Skin epidermis (tissue), 12 donors: ENCODE measurements at regions not wholly inside any gene's neighbourhood (a gene's known extent, or its start where the extent isn't known, plus 50 kb on each side); places are given as distances from the start of the nearest gene placed in this dataset.
"Not testable (repeated sequence)": the region's sequence is repeated elsewhere in the genome, so short reads cannot be mapped to it uniquely, and the experiment has no call there.

Source experiments
- H3K27ac ChIP-seq, 21 experiments: fragments of 200-600 bp; sonication (generic) in 11 of 21; one replicate each; pipeline ENCODE4 v1.5.0; 2020; ENCODE audit warnings: mild to moderate bottlenecking in 3 of 21, inconsistent platforms in 2 of 21, moderate library complexity in 2 of 21
- H3K4me3 ChIP-seq, 7 experiments: fragments of 200-600 bp; sonication (generic) in 2 of 7; one replicate each; pipeline ENCODE4 v1.5.0; 2020; ENCODE audit warnings: inconsistent platforms in 2 of 7, mild to moderate bottlenecking in 2 of 7, moderate library complexity in 1 of 7

DNA sequence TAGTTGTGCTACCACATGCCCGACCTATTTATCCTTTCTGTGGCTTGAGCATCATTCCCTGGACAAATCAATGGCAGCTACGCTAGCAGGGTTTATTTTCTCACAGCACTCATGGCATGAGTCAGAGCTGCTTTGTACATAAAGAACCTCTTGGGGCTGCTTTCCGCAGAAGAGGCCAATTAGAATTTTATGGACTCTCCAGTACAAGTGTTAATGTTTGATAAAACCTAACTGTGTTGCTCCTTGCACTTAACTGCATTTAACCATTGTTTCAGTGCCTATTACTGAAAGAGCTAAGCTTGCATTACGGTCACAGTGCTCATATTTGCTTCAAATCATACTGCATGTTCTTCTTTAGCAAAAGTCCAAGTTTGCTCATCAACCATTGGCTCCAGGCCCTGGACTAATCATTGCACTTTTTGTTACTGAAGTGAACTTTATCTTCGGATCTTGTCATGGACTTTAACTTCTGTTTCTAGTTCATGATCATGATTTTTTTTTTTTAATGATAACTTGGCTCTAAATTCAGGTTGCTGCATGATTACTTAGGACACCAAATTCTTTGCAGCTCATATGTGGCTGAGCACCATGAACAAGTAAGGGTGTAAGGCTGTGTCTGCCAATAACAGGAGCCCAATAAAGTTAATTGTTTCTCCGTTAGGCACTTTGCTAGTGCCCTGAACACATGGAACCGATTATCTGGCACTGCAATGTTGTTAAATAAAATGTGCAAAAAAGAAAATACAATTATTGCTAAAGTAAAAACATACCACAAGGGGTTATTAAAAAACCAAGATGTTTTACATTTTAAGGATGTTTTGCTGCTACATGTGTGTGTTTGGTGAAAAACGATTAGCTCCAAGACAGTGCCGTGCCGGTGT is 492.2 kb downstream of the KCNJ2 start:
- H3K4me3 ChIP-seq: no peak overlapping the region
- no peak overlapping the region for H3K27ac ChIP-seq

DNA sequence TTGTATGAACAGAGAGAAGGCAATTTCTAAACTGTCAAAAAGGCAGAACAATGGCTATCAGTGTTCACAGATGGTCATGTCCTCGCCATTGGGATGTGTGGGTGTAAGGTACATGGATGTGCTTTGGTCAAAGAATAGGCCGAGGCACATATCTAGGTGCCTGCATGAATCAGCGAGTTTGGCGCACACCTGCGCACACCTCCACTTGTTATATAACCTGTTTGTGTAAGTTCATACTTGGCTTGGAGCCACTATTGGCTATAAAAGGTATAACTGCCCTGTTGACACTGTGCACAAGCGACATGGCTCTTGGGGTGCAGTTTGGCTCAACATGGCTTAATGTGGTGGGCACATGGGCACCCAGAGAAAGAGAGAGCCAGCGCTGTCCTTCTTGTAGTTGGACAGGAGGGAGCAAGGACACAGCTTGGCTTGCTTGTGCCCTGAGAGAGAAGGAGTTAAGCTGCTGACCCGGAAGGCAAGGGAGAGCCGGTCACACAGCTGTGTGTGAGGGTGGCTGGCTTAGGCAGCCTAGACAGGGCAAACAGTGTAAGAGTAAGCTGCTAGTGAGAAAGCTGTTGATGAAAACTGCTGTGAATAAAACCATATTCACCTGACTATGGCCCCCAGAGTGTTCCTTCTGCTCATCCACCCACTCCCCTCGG is 499.1 kb downstream of the KCNJ2 start:
- Histone ChIP-seq H3K27ac (no peak overlapping the region), H3K4me3 (no peak overlapping the region)

DNA sequence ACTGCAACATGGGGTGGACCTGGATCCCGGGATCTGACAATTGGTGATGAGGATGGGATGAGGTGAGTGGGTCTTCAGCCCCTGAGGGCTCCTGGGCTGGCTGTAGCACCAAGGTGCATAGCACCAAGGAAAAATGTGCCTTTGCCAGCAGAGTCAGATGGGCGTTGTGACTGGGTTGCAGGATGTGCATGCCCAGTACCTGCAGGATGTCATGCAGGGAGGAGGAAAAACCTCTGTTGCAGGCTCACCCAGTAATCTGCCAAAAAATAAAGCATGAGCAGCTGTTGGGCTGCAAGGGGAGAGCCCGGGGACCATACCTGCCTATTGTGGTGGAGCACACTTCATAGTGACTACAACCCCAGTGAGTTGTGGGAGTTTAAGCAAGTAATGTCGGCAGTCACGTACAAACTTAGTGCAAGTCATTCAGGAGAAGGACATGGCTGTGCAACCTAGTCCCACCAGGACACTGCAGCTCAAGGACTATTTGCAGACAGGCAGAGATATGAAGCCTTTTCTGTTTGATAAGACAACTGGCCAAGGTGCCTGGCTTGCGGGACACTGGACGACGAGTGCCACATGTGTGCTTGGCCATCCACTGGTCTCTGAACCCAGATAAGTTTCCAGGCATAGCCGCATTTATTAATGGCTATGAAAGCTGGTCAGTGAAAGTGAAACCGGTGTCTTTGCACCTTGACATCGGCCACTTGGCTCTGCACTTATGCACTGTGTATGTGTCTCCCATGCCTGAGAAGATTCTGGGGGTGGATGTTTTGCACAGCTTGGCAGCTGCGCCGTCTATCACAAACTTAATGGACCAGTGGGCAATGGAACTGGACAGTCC is 499.8 kb downstream of the KCNJ2 start:
- Histone ChIP-seq H3K27ac (no peak overlapping the region), H3K4me3 (no peak overlapping the region)

DNA sequence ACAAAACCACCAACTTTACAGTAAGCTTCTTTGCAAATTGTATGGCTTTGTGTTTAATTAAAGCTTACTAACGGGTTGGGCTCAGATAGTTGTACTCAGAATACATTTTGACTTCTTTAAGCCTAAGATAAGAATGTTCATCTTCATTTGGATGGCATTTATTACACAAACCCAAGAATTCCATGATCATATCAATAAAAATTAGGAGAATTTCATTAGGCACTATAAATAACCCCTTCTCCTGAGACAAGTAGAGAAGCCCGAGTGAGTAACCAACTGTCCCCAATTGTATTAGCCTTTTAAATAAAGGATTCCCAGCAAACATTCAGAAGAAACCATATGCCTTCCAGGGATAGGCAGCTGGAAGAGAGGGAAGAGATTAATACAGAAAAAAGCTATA is 504.7 kb downstream of the KCNJ2 start:
- Histone ChIP-seq H3K4me3 (no peak overlapping the region), H3K27ac (no peak overlapping the region)

DNA sequence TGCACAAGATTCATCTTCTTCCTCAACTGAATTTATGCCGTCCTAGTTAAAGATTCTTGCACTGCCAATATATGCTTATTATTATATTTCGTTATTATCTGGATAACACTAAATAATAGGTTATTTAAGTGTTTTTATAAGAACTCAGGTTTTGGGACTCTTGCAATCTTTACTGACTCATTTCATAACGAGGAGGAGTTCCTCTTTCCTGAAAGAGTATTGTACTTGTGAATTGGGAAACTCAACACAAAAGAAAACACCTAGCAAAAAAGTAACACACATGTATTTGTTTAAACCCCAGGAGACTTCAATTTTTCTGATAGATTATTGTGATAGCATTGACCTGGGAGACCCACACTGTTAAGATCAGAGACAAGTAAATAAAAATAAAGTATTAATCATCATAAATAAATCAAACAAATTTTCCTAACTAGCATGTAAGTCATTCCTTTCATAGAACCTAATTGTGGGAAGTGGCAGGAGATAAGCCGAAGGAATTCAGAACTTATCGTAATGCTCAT is 505.8 kb downstream of the KCNJ2 start:
- Histone ChIP-seq H3K27ac (no peak overlapping the region), H3K4me3 (no peak overlapping the region)

DNA sequence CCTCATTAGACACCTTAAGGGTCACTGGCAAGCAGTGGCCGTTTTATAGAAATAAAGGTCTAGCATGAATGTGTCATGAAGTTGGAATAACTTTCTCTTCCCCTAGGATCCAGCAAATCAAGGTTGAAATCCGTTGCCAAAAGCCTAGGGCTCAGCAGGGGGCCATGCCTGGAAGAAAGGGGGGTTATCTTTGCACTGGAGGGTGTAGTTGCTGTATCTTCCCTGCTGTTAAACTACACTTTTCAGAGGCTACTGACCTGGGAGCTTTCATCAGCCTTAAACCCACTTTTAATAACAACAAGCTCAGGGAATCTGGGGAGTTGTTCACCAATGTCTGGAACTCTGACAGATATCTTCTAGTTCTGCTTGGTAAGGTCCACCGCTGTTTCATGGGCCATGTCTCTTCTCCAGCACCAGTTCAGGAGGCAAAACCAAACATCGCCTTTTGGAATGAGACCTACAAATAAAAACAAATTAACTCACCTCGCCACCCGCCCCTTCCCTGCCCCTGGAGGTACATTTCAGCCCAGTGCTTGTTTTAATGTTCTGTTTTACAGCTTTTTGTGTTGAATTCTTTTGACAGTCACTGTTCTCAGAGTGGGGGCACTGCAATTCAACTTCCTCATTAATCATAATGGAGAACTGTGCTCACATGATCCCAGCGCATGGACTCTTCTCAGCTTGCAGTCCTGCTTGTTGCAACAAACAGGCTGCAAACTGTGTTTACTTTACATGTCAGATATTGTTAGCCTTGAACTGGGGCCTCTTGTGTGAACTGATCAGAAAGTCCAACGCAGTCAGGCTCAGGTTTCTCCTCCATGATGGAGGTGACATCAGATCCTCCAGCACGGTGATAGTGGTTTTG is 508.7 kb downstream of the KCNJ2 start:
- Histone ChIP-seq H3K4me3 (no peak overlapping the region), H3K27ac (no peak overlapping the region)

DNA sequence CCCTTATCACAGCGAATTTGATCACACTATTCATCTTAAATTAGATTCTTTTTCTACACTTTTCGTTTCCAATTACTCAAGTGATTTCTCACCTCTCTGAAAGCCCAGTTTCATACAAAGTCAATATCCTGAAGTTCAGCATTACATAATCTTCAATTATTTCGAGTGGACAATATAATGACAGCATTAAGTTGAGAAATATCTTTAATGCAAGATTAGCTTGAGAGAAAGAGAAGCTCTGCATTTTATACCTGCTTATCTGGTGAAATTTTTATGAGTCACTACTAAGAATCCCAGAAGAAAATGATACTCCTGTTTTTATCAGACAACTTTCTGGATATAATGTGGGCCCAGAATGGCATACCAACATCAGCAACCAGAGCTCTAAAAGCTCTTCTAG is 509.6 kb downstream of the KCNJ2 start:
- Histone ChIP-seq H3K27ac (no peak overlapping the region), H3K4me3 (no peak overlapping the region)

DNA sequence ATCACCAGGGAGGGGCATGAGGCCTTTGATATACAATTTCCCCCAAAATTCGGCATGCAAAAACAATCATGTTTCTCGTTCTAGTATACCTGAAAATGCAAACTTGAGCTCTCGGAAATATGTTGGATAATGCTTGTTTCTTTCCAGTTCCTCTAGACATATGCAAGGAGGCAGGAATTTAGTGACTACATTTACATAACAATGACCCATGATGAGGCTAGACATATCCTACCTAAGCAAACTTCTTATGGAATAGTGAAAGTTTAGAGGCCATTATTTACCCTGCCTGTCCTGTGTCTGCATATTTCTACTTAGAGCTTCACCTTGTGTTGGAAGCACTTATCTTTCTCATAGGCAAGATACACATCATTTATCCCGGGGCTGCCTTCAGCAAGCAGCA is 514.6 kb downstream of the KCNJ2 start:
- no peak overlapping the region for H3K4me3 ChIP-seq
- H3K27ac ChIP-seq: no peak overlapping the region

DNA sequence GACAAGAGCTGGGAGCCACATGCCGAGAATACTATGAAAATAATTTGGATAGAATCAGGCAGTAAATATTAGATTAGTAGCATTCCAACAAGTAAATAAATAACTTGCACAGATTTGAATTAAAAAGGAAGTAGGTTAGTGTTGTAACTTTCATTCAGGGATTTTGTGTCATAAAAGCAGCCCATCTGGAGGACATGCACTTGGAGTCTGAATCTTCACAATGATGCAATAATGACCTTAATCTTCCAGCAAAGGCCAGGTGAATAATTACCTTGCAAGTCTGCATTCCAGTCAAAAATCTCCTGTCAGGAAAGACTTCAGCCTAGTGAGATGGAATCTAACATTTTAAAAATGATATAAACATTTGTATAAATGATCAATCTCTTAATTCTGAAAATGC is 518.1 kb downstream of the KCNJ2 start:
- H3K27ac ChIP-seq: no peak overlapping the region
- H3K4me3 ChIP-seq: no peak overlapping the region

DNA sequence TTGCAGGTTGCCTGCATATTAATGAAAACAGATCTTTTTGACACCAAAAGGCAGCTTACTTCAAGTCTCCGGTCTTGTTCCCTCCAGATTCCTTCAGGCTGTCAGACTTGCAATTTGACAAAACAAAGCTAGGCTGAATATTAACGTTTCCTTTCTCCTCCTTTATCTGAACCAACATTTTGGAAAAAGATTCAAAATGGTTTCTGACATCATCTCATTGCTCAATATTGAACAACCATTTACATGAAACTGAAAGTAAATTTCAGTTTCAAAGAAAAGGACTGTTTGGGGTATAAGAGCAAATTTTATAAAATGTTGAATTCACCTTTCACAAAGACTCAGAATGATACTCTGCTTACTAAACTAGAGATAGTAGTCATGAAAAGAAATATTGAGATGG is 521.8 kb downstream of the KCNJ2 start:
- Histone ChIP-seq H3K4me3 (no peak overlapping the region), H3K27ac (no peak overlapping the region)

DNA sequence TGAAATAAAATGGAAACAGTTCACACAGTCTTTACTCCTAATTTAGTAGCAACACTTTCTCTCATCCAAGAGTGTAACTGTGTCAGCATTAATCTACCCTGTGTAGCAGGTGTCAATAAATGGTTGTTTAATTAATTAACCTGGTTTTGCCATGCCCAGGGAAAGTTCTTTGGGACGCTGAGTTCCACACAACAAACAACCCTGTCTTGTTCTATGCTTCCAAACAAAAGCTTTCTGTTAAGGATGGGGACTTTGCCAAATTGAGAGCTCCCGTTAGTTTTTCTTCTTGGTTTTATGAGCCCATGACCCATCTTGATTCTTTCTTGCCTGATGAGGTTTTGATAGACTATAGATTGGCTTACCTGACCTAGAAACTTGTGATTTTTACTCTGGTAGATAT is 530.1 kb downstream of the KCNJ2 start:
- Histone ChIP-seq H3K4me3 (no peak overlapping the region), H3K27ac (no peak overlapping the region)

DNA sequence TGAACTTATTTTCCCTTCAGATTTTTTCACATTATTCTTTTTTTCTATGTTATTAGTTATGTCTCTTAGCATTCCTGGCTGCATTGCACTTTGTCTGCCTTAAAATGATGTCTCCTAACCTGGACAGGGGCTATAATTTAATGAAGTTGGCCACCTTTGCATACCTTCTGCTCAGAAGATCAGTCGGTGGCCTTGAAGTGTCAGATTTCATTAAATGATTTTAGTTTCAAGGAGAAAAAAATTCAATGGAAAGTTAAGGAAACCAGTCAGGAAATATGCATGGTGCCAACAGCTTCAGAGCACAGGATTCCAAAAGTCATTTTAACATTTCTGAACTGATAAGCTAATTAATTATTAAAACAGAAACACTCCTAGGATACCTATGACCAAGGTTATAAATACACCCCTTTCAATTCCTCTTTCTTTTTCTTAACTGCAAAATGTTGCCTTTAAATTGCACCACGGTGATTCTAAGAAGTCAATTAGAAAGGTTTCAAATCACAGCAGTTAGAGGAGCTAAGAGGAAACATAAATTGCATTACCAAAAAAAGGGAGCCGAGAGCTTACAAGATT is 533.4 kb downstream of the KCNJ2 start:
- no peak overlapping the region for H3K27ac ChIP-seq

DNA sequence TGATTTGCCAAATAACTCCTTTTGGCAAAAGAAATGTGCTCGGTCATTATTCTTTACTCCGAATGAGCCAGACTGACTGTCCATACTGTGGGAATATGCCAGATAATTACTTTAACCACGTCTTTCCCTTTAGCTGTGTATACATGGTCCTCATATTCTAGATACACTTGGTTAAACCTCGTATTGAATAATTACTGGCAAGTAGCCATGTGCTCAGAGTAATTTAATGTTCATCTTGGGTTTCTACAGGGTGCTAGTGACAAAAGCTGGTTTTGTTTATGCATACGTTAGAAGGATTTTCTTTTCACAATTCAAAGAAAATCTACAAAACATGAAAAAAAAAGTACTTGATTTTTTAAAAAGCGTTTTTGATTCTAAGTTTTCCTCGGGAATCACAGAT is 540.3 kb downstream of the KCNJ2 start:
- Histone ChIP-seq H3K4me3 (no peak overlapping the region), H3K27ac (no peak overlapping the region)

More for the DNA sequence above, 533.4 kb downstream of the KCNJ2 start:
- H3K4me3 ChIP-seq: no peak overlapping the region

DNA sequence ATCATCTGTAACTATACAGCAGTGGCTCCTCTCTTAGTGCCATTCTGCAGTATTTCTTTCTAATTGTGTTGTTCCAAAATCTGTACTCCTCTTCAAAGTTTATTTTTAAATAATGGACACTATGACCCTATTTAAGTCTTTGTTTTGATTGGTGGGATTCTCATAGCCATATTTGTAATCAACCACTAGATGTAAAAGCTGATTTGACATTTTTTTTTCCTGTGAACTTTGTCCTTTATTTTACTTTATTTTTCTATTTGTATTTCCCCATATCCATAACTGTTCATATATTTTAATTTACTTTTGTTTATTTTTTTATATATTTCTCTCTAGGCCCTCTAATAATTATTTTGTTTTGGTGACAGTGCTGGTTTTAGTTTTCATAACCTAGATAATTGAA is 544.4 kb downstream of the KCNJ2 start:
- Histone ChIP-seq H3K27ac (no peak overlapping the region), H3K4me3 (no peak overlapping the region)

DNA sequence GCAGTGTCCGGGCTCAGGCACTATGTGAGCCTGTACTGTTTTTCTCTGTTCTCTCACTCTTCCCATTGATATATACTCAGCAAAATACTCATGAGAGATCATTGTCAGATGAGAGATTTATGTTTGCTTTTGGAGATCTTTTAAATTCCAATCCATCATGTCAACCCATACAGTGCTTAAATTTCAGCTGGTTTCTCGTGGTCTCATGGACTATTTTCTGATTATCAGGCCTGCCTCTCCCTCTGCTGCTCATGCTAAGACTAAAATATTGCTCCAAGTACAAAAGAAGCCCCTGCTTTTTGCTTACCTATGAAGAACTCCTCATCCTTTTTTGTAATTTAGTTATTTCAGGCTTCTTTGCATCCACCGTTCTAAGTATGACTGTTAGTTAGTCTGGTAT is 547.2 kb downstream of the KCNJ2 start:
- Histone ChIP-seq H3K4me3 (no peak overlapping the region), H3K27ac (no peak overlapping the region)

DNA sequence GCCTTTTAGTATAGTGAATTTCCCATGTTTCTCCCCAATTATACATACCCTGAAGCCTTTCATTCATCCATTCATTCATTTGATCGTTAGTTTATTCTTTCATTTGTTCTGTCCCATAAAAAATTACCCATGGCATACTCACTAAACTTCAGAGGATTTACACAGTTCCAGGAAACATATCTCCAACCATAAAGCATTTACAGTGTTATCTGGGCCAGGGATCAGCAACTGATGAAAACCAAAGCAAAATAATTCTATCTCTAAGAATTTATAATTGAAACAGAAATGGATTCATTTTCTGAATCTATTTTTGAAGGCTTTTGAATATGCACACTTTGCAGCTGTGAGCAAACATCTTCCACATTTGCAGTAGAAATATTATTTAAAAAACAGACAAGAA is 547.7 kb downstream of the KCNJ2 start:
- no peak overlapping the region for H3K4me3 ChIP-seq
- H3K27ac ChIP-seq: no peak overlapping the region

DNA sequence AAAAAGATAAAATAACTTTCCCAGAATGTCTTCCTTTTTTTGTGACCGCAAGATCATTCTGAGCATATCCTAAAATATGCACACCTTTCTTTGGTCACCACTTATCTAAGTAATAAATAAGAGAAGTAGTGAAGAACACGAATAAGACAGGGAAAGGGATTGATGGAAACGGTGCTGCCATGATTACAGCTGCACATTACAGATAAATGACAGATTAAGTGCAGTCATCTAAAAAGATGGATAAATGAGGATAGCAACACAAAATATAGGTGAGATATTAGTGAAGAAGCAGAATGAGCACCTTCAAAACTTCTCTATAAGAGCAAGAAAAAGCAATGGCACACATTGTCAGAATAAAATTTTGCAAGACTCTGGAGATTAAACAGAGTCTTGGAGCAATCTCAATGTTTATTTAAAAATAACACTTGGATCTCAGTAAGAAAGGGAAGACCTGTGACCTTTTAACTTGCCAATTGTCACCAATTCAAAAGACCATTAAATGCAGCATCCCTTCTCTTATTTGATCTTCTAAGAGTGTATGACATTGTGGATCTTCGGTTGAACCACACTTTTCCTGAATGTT is 567.1 kb downstream of the KCNJ2 start:
- no peak overlapping the region for H3K27ac ChIP-seq
- no peak overlapping the region for H3K4me3 ChIP-seq

DNA sequence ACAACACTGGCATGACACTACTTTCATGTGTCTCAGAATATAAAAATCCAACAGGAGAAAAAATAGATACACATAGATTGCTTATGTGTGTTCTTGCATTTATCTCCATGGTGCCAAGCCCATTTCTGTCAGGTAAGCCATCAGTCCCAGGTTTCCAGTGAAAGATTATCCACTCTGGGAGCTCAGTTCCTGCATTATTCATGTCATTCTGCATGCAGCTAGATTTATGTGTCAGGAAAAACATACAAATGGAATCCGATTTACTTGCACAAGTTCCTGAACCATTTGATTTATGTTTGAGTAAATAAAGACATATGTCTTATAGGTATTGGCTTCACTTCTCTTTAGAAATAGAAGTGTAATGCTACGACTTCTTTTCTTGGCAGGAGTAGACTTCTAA is 569.7 kb downstream of the KCNJ2 start:
- Histone ChIP-seq H3K4me3 (no peak overlapping the region), H3K27ac (no peak overlapping the region)

DNA sequence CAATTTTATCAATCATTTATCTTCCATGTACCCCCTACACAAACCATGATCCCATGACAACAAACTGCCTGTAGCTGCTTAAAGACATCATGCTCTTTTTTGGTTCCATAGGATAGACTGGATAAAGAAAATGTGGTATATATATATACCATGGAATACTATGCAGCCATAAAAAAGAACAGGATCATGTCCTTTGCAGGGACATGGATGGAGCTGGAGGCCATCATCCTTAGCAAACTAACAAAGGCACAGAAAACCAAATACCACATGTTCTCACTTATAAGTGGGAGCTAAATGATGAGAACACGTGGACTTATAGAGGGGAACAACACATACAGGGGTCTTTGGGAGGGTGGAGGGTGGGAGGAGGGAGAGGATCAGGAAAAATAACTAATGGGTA is 577.2 kb downstream of the KCNJ2 start:
- not testable (repeated sequence) for H3K27ac ChIP-seq, H3K4me3 ChIP-seq
